Keratinocyte (primary cell): ENCODE measurements at regions not wholly inside any gene's neighbourhood (a gene's known extent, or its start where the extent isn't known, plus 50 kb on each side); places are given as distances from the start of the nearest gene placed in this dataset.

Source experiments
- DNase-seq: peaks from one replicate; pipeline ENCODE4 v3.0.0-alpha.2; 2011; ENCODE audit warnings: low read depth, missing footprints, low spot score
- FAIRE-seq: peaks from 2 replicates; lab custom pipeline; 2011; peaks lifted over from hg19 to GRCh38; lab: Jason Lieb, UNC
- H2AFZ ChIP-seq: 2 replicates; pipeline ENCODE4 v1.6.0; 2012; ENCODE audit warnings: low read length, control low read depth, inconsistent platforms; ENCODE audit not compliant: control insufficient read depth
- H3K27ac ChIP-seq: 2 replicates; pipeline ENCODE4 v1.5.1; 2011; ENCODE audit warnings: low read length; ENCODE audit not compliant: control insufficient read depth, insufficient read depth
- H3K27me3 ChIP-seq: 3 replicates; pipeline ENCODE4 v1.6.0; 2011; ENCODE audit warnings: low read length; ENCODE audit not compliant: control insufficient read depth, insufficient read depth; ENCODE audit errors: extremely low read depth
- H3K36me3 ChIP-seq, 2 experiments: 2 replicates in 1 of 2; 3 replicates in 1 of 2; pipeline ENCODE4 v1.5.1; 2011; ENCODE audit warnings: low read length in 2 of 2, mild to moderate bottlenecking in 1 of 2; ENCODE audit not compliant: control insufficient read depth in 2 of 2, insufficient read depth in 2 of 2; ENCODE audit errors: extremely low read depth in 1 of 2
- H3K4me1 ChIP-seq: 3 replicates; pipeline ENCODE4 v1.5.1; 2011; ENCODE audit warnings: low read length; ENCODE audit not compliant: control insufficient read depth, insufficient read depth; ENCODE audit errors: extremely low read depth
- H3K4me2 ChIP-seq: 3 replicates; pipeline ENCODE4 v1.6.0; 2011; ENCODE audit warnings: low read depth, low read length; ENCODE audit not compliant: control insufficient read depth, insufficient read depth; ENCODE audit errors: extremely low read depth
- H3K4me3 ChIP-seq, 3 experiments: fragments of 200-600 bp in 1 of 3; sonication (generic) in 1 of 3; 2 replicates in 2 of 3; 3 replicates in 1 of 3; pipeline ENCODE4 v1.5.1; 2011 to 2016; ENCODE audit warnings: low read length in 3 of 3, mild to moderate bottlenecking in 3 of 3, control low read depth in 2 of 3, inconsistent platforms in 1 of 3, low read depth in 1 of 3, mixed read lengths in 1 of 3, mixed run types in 1 of 3, moderate library complexity in 1 of 3; ENCODE audit not compliant: control insufficient read depth in 2 of 3, insufficient read depth in 2 of 3; ENCODE audit errors: extremely low read depth in 1 of 3
- H3K79me2 ChIP-seq: 2 replicates; pipeline ENCODE4 v1.6.0; 2012; ENCODE audit warnings: low read length; ENCODE audit not compliant: control insufficient read depth, insufficient read depth
- H3K9ac ChIP-seq: 3 replicates; pipeline ENCODE4 v1.6.0; 2011; ENCODE audit warnings: low read length; ENCODE audit not compliant: control insufficient read depth, insufficient read depth; ENCODE audit errors: extremely low read depth
- H3K9me1 ChIP-seq: 3 replicates; pipeline ENCODE4 v1.6.0; 2011; ENCODE audit warnings: low read length; ENCODE audit not compliant: control insufficient read depth, insufficient read depth; ENCODE audit errors: extremely low read depth
- H3K9me3 ChIP-seq: 2 replicates; pipeline ENCODE4 v1.5.1; 2012; ENCODE audit warnings: low read depth, low read length; ENCODE audit not compliant: control insufficient read depth
- H4K20me1 ChIP-seq: 3 replicates; pipeline ENCODE4 v1.6.0; 2011; ENCODE audit warnings: low read length; ENCODE audit not compliant: control insufficient read depth, insufficient read depth; ENCODE audit errors: extremely low read depth
- CTCF ChIP-seq, 3 experiments: IDR thresholded peaks in 1 of 3; conservative IDR thresholded peaks in 1 of 3; optimal IDR thresholded peaks in 1 of 3; 2 replicates in 2 of 3; 3 replicates in 1 of 3; pipeline versions ENCODE3 to v1.5.1; 2011; ENCODE audit warnings: low read length in 3 of 3, mild to moderate bottlenecking in 3 of 3, moderate library complexity in 2 of 3, control low read depth in 1 of 3, inconsistent platforms in 1 of 3; ENCODE audit not compliant: insufficient read depth in 2 of 3; ENCODE audit errors: extremely low read depth in 1 of 3
- EZH2 ChIP-seq: IDR thresholded peaks from one replicate; pipeline ENCODE4 v1.6.1; 2012; ENCODE audit warnings: inconsistent platforms, mild to moderate bottlenecking, low read length, moderate library complexity
- dilution Hi-C: fragments of 300-500 bp; cut with MboI; formaldehyde crosslinking; loops from one replicate; pipeline ENCODE4 v1.7.0; 2020; ENCODE audit warnings: low sequenced_read_pairs; ENCODE audit not compliant: extremely low pct_ligation_motif_present

- Histone ChIP-seq H3K27ac (no peak overlapping the region), H3K9me3 (no peaks in the 10 kb centered on the region), H3K36me3 (no peaks in the 10 kb centered on the region), H3K4me1 (no peaks in the 10 kb centered on the region), H3K27me3 (no peaks in the 10 kb centered on the region), H3K9me1 (no peaks in the 10 kb centered on the region), H2AFZ (no peak overlapping the region), H4K20me1 (no peaks in the 10 kb centered on the region), H3K4me3 (no peak overlapping the region), H3K9ac (no peak overlapping the region), H3K4me2 (no peak overlapping the region), H3K79me2 (no peaks in the 10 kb centered on the region)
- FAIRE-seq (no peak), DNase-seq (no peak)
- TF ChIP-seq EZH2 (no peak), CTCF (optimal IDR thresholded peaks at IDR 0.05 in 1 of 3, IDR thresholded peaks at IDR 0.05 in 1 of 3, conservative IDR thresholded peaks at IDR 0.05 in 1 of 3; ENCODE audit: extremely low read depth in 1 of 3, insufficient read depth in 2 of 3, low read length in 3 of 3) (no peak)
- dilution Hi-C loops = no loop called here
Observed at GRCh38 chr13:59471106-59471505, 692.6 kb downstream of the DIAPH3 start.

GRCh38 chr13:59472134-59472533, 691.6 kb downstream of the DIAPH3 start:
- dilution Hi-C loops = no loop called here
- H3K4me3 ChIP-seq = no peak overlapping the region
- no peak overlapping the region for H3K4me2 ChIP-seq
- H3K27ac ChIP-seq = no peak overlapping the region
- H3K4me1 ChIP-seq = no peaks in the 10 kb centered on the region
- H3K36me3 ChIP-seq = no peaks in the 10 kb centered on the region
- no peaks in the 10 kb centered on the region for H4K20me1 ChIP-seq
- TF ChIP-seq EZH2 = no peak
- TF ChIP-seq CTCF (optimal IDR thresholded peaks at IDR 0.05 in 1 of 3, IDR thresholded peaks at IDR 0.05 in 1 of 3, conservative IDR thresholded peaks at IDR 0.05 in 1 of 3; ENCODE audit: extremely low read depth in 1 of 3, insufficient read depth in 2 of 3, low read length in 3 of 3) = no peak
- no peaks in the 10 kb centered on the region for H3K27me3 ChIP-seq
- H2AFZ ChIP-seq = no peak overlapping the region
- H3K9ac ChIP-seq = no peak overlapping the region
- H3K9me3 ChIP-seq = no peaks in the 10 kb centered on the region
- FAIRE-seq = no peak
- no peaks in the 10 kb centered on the region for H3K9me1 ChIP-seq
- DNase-seq = no peak
- H3K79me2 ChIP-seq = no peaks in the 10 kb centered on the region
